Ascending aorta (tissue), 2 donors: ENCODE measurements at regions not wholly inside any gene's neighbourhood (a gene's known extent, or its start where the extent isn't known, plus 50 kb on each side); places are given as distances from the start of the nearest gene placed in this dataset.

Experiments
- DNase-seq, 2 donors: peaks; one replicate each; pipeline ENCODE4 v3.0.0-alpha.2; 2019; ENCODE audit warnings: low spot score in 2 of 2
- H3K27ac ChIP-seq, 2 donors: fragments of 200-600 bp; sonication (generic); one replicate each; pipeline ENCODE4 v1.5.1; 2016 to 2017; ENCODE audit warnings: mild to moderate bottlenecking in 1 of 2
- H3K27me3 ChIP-seq: fragments of 200-600 bp; sonication (generic); one replicate; pipeline ENCODE4 v1.5.1; 2017
- H3K36me3 ChIP-seq, 2 donors: fragments of 200-600 bp; sonication (generic); one replicate each; pipeline ENCODE4 v1.5.1; 2016
- H3K4me1 ChIP-seq, 2 donors: fragments of 200-600 bp; sonication (generic); one replicate each; pipeline ENCODE4 v1.5.1; 2016 to 2017; ENCODE audit warnings: mild to moderate bottlenecking in 1 of 2
- H3K4me3 ChIP-seq, 2 donors: fragments of 200-600 bp; sonication (generic); one replicate each; pipeline ENCODE4 v1.5.1; 2016 to 2017; ENCODE audit warnings: mild to moderate bottlenecking in 1 of 2
- H3K9me3 ChIP-seq, 2 donors: fragments of 200-600 bp; sonication (generic); one replicate each; pipeline ENCODE4 v1.5.1; 2016
- intact Hi-C: fragments of 100-400 bp; cut with DNase I; formaldehyde crosslinking; loops from one replicate; pipeline ENCODE4 v1.15.1; 2023
- TF ChIP-seq, protein P1 (sequence below), 3 experiments: fragments of 200-600 bp in 2 of 3; fragments of 450-650 bp in 1 of 3; sonication (generic) in 2 of 3; IDR thresholded peaks; one replicate each; pipeline ENCODE4 v1.5.1; 2016 to 2019; ENCODE audit warnings: antibody characterized with exemption in 3 of 3, mild to moderate bottlenecking in 1 of 3, moderate library complexity in 1 of 3

DNA sequence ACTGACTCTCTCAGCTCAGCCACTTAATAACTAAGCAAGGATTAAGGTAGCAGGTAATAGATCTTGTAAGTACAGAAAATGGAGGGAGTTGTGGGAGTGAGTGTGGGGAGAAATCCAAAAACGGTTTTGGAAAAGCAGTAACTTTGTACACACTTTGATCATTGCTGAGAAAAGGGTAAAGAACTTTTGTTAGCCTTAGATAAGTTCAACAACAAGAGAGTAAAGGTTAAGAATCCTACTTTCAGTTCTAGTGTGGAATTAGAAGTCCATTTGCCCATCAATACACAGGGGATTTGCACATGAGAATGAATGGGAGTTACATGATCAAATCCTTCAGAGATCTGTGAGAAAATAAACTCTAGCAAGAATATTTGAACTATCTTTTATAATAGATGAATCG, 528.7 kb downstream of the SOX2 start:
- Histone ChIP-seq H3K4me3 (no peak overlapping the region), H3K9me3 (no peaks in the 10 kb centered on the region), H3K4me1 (no peaks in the 10 kb centered on the region), H3K27me3 (no peaks in the 10 kb centered on the region), H3K27ac (no peak overlapping the region), H3K36me3 (no peaks in the 10 kb centered on the region)
- TF ChIP-seq, protein P1, sequence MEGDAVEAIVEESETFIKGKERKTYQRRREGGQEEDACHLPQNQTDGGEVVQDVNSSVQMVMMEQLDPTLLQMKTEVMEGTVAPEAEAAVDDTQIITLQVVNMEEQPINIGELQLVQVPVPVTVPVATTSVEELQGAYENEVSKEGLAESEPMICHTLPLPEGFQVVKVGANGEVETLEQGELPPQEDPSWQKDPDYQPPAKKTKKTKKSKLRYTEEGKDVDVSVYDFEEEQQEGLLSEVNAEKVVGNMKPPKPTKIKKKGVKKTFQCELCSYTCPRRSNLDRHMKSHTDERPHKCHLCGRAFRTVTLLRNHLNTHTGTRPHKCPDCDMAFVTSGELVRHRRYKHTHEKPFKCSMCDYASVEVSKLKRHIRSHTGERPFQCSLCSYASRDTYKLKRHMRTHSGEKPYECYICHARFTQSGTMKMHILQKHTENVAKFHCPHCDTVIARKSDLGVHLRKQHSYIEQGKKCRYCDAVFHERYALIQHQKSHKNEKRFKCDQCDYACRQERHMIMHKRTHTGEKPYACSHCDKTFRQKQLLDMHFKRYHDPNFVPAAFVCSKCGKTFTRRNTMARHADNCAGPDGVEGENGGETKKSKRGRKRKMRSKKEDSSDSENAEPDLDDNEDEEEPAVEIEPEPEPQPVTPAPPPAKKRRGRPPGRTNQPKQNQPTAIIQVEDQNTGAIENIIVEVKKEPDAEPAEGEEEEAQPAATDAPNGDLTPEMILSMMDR (IDR thresholded peaks at IDR 0.05): no peak
- no peak for DNase-seq
- intact Hi-C loops: no loop called here

DNA sequence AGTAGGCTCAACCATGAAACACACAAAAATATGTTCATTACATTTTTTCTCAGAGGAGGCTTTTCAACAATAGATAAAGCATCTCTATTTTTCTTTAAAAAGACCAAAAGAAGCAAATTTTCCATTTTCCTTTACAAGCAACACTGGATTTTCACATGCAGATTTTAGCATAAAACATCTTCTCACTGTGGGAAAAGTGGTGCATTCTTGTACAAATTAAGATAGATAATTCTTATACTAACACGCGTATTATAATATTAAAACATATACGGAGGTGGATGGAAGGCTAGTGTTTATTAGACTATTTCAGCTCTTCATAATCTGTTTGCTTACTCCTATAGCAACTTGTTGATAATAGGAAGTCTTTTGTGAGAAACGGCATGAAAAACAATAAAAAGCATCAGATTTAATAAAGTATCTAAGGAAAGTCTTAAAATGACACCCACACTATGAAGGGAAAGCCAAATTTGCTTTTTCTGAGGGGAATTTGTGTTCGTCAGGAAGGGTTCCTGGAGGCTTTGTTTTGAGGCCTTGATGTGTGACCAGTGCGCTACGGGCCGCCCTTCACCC, 529.6 kb downstream of the SOX2 start:
- no peaks in the 10 kb centered on the region for H3K9me3 ChIP-seq
- no peak for DNase-seq
- H3K4me1 ChIP-seq: no peaks in the 10 kb centered on the region
- TF ChIP-seq, protein P1 (IDR thresholded peaks at IDR 0.05): no peak
- H3K27me3 ChIP-seq: no peaks in the 10 kb centered on the region
- intact Hi-C loops: no loop called here
- H3K4me3 ChIP-seq: no peak overlapping the region
- no peak overlapping the region for H3K27ac ChIP-seq
- no peaks in the 10 kb centered on the region for H3K36me3 ChIP-seq

DNA sequence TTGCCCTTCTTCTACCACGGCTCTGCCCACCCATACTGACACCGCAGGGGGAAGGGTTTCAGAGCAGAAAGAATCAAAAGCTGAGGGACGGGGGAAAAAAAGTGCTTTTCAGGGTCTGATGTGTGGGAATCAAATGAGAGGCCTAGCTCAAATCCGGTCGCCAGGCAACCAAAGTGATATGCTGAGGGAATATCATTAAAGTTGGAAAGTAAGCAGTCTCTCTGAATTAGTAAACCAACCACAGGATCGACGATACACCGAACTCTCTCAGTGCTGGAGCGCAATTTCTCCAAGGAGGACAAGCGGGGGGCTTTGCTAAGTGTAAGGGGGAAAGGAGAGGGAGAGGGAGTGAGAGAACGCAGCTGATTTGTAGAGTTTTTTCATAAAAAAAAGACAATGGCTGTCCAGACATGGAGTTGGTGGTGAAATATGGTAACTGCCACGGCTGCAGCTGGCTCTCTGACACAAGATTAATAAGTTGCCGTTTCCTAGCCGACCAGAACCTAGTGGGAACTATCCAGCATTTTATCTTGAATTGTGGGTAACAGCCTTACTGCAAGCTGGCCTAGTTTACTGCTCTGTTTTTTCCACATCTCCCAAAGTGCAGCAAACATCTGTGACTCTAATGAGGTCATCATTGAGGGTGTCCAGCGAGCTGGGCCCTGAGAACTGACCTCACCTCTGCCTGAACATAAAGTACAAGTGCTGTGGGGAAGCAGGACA, 530.2 kb downstream of the SOX2 start:
- Histone ChIP-seq H3K9me3 (no peaks in the 10 kb centered on the region), H3K27me3 (no peaks in the 10 kb centered on the region), H3K36me3 (no peaks in the 10 kb centered on the region), H3K4me1 (no peaks in the 10 kb centered on the region), H3K27ac (no peak overlapping the region), H3K4me3 (no peak overlapping the region)
- no peak for DNase-seq
- intact Hi-C loops: no loop called here
- TF ChIP-seq, protein P1 (IDR thresholded peaks at IDR 0.05): no peak

DNA sequence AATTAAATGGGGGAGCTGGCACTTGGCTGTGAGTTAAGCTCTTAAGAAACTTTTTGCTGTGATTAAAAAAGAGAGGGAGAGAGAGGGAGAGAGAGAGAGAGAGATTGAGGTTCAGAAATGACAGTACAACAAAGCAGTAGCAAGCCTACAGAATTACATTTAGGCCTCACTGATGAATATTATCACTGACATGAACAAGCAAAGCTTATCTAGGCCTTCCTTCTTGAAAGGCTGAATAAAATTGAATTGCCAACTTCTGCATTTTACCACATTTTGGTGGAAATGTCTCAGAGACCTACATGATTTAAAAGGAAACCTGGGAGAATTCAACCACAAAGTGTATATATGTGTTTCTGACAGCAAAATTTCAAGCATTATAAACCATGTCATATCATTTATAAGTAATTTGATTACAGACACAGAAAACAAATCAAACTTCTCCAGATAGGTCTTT, 530.8 kb downstream of the SOX2 start:
- no peak for DNase-seq

DNA sequence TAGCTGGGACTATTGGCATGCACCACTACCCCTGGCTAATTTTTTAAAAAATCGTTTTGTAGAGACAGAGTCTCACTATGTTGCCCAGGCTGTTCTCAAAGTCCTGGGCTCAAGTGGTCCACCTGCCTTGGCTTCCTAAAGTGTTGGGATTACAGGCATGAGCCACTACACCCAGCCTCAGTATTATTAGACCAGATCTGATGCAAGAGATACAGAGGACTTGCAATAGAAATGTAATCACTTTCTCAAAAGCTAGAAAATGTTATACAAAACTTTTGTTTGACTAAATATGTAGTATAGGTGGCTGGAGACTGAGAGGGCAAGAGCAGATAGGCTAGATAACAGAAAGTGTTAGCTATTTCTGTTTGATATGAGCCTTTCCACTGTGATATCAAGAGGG, 531.9 kb downstream of the SOX2 start:
- Histone ChIP-seq H3K4me1 (no peaks in the 10 kb centered on the region), H3K27ac (no peak overlapping the region), H3K27me3 (no peaks in the 10 kb centered on the region), H3K9me3 (no peaks in the 10 kb centered on the region), H3K36me3 (no peaks in the 10 kb centered on the region), H3K4me3 (no peak overlapping the region)
- DNase-seq: no peak
- intact Hi-C loops: no loop called here
- TF ChIP-seq, protein P1 (IDR thresholded peaks at IDR 0.05): no peak

More for the DNA sequence above, 530.8 kb downstream of the SOX2 start:
- intact Hi-C loops: no loop called here
- no peaks in the 10 kb centered on the region for H3K36me3 ChIP-seq
- TF ChIP-seq, protein P1 (IDR thresholded peaks at IDR 0.05): no peak
- no peak overlapping the region for H3K4me3 ChIP-seq
- no peak overlapping the region for H3K27ac ChIP-seq
- H3K4me1 ChIP-seq: no peaks in the 10 kb centered on the region
- no peaks in the 10 kb centered on the region for H3K27me3 ChIP-seq
- no peaks in the 10 kb centered on the region for H3K9me3 ChIP-seq
